Heart right ventricle (tissue), 16 donors: ENCODE measurements at regions not wholly inside any gene's neighbourhood (a gene's known extent, or its start where the extent isn't known, plus 50 kb on each side); places are given as distances from the start of the nearest gene placed in this dataset.
"Not testable (repeated sequence)": the region's sequence is repeated elsewhere in the genome, so short reads cannot be mapped to it uniquely, and the experiment has no call there.

Experiments
- ATAC-seq, 8 donors: fragments of 200-7000 bp; cut with Tn5 transposase; one replicate each; pipeline ENCODE4 v1.9.1; 2020; ENCODE audit warnings: mild to moderate bottlenecking in 8 of 8, moderate library complexity in 8 of 8, moderate number of reproducible peaks in 1 of 8
- DNase-seq, 2 donors: peaks; one replicate each; pipeline ENCODE4 v3.0.0-alpha.2; 2020
- H3K27ac ChIP-seq, 10 donors: fragments of 200-600 bp; sonication (generic) in 2 of 10; one replicate each; pipeline versions ENCODE4 v1.5.0 to v1.8.0; 2020 to 2022; ENCODE audit warnings: mild to moderate bottlenecking in 3 of 10
- H3K27me3 ChIP-seq, 7 donors: fragments of 200-600 bp; one replicate each; pipeline ENCODE4 v1.8.0; 2021 to 2022; ENCODE audit warnings: mild to moderate bottlenecking in 2 of 7
- H3K36me3 ChIP-seq, 9 donors: fragments of 200-600 bp; sonication (generic) in 1 of 9; one replicate each; pipeline versions ENCODE4 v1.5.0 to v1.8.0; 2020 to 2022; ENCODE audit warnings: mild to moderate bottlenecking in 2 of 9
- H3K4me1 ChIP-seq, 9 donors: fragments of 200-600 bp; sonication (generic) in 1 of 9; one replicate each; pipeline versions ENCODE4 v1.5.0 to v1.8.0; 2020 to 2022; ENCODE audit warnings: mild to moderate bottlenecking in 4 of 9
- H3K4me3 ChIP-seq, 10 donors: fragments of 200-600 bp; sonication (generic) in 2 of 10; one replicate each; pipeline versions ENCODE4 v1.5.0 to v1.8.0; 2020 to 2022; ENCODE audit warnings: mild to moderate bottlenecking in 7 of 10, moderate library complexity in 2 of 10
- H3K9me3 ChIP-seq, 11 donors: fragments of 200-600 bp in 10 of 11; sonication (generic) in 2 of 11; one replicate each; pipeline versions ENCODE4 v1.5.0 to v1.8.0; 2013 to 2022; ENCODE audit warnings: mild to moderate bottlenecking in 2 of 11, control low read depth in 1 of 11, moderate library complexity in 1 of 11
- CTCF ChIP-seq, 9 donors: fragments of 200-600 bp; sonication (generic) in 2 of 9; IDR thresholded peaks; one replicate each; pipeline versions ENCODE4 v1.5.0 to v1.8.0; 2021 to 2022; ENCODE audit warnings: antibody characterized with exemption in 9 of 9, mild to moderate bottlenecking in 5 of 9, moderate library complexity in 1 of 9
- WGBS, 2 donors: extraction: QIAGEN DNeasy Blood & Tissue Kit; methylation state at CpG; one replicate each; pipeline ENCODE4 v1.1.7; 2013; ENCODE audit warnings: inconsistent platforms in 1 of 2; 5-methylcytosine and 5-hydroxymethylcytosine counted together
- intact Hi-C, 10 donors: fragments of 100-400 bp; cut with DNase I; formaldehyde crosslinking; loops; one replicate each; pipeline versions ENCODE4 v1.11.1 to v1.14.2; 2022
- donor health status: Arrhythmogenic right ventricular cardiomyopathy.
- donor health status: ischemic (EF 13 %, LVEDD 7.1; RV severe dilation, severe dysfunction).
- donor health status: healthy with polysubstance abuse.
- donor health status: DM: no; HTN: yes; CAD: no.
- donor health status: DM: no; HTN: no; CAD: no.
- donor health status: ischemic (EF 25% LVEDD 6.9; RV normal size, moderate dysfunction).
- donor health status: ischemic (EF 25% LVEDD 5.7; RV mildly dilated, moderate dysfunction).
- donor health status: healthy.
- donor health status: DM: yes; HTN: yes; CAD: no.
- donor health status: Ischemic cardiomyopathy.
- donor health status: ischemic (EF 35%, LVEDD 5.7; RV mildly dilated, moderate dysfunction).
- donor health status: nonischemic (EF 11% LVEDD 7.7; RV severe dilation, severe dysfunction).
- donor health status: DM: yes; HTN: yes; CAD: no.
- donor health status: PGD.
- donor health status: ischemic (EF 29% LVEDD 5.4; RV normal size, mild dysfunction).
- donor health status: nonischemic (EF 23%, LVEDD 6.1; RV moderate dilation, normal function).

- no peaks in the 10 kb centered on the region for H3K9me3 ChIP-seq
- DNase-seq (no peak), ATAC-seq (no peak)
- H3K27me3 ChIP-seq: peaks cover 4 to 100% (median 86%) of the 10 kb centered on the region in 7 donors
- no peak overlapping the region for H3K4me3 ChIP-seq
- intact Hi-C loops: loop anchor here in 2 of 10 donors (10.0 kb wide), 1 partner anchor 213 kb away; no protein-coding TSS in a partner anchor
- peaks cover 0 to 4% (median 0%) of the 10 kb centered on the region in 9 donors for H3K4me1 ChIP-seq
- no peak for TF ChIP-seq CTCF (IDR thresholded peaks at IDR 0.05)
- WGBS, 2 donors: 37 to 52% methylated on average over 13 of the region's 13 CpGs
- H3K36me3 ChIP-seq: no peaks in the 10 kb centered on the region
- H3K27ac ChIP-seq: no peak overlapping the region
Measured at GRCh38 chr10:100661520-100661919, 83.9 kb upstream of the PAX2 start.

DNA sequence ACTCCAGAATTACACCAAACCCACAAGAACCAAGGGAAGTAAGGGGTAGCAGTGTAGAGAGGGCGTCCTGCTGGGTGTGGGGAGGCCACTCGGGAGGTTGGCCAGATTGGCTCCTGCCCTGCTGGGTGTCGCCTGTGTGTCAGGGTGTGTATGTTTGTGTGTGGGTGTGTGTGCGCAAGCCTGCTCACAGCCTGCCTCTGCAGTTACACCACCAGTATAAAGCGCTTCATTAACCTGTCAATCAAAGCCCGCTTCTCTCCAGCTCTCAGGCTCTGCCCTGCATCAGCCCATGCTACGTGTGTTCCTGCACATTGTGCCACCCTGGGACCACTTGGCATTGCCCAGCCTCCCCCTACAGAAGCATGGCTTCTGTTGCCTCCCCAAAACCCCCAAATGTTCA is 83.3 kb upstream of the PAX2 start:
- H3K36me3 ChIP-seq: no peaks in the 10 kb centered on the region
- DNase-seq (no peak), ATAC-seq (peak in 1 of 8 donors; percentile 57)
- no peak overlapping the region for H3K4me3 ChIP-seq
- H3K9me3 ChIP-seq: no peaks in the 10 kb centered on the region
- no peak for TF ChIP-seq CTCF (IDR thresholded peaks at IDR 0.05)
- H3K27me3 ChIP-seq: peaks cover 4 to 100% (median 86%) of the 10 kb centered on the region in 7 donors
- H3K27ac ChIP-seq: no peak overlapping the region
- peaks cover 0 to 4% (median 0%) of the 10 kb centered on the region in 9 donors for H3K4me1 ChIP-seq
- intact Hi-C loops: loop anchor here in 2 of 10 donors (10.0 kb wide), 1 partner anchor 213 kb away; no protein-coding TSS in a partner anchor
- WGBS, 2 donors: 55 to 69% methylated on average over 7 of the region's 7 CpGs

DNA sequence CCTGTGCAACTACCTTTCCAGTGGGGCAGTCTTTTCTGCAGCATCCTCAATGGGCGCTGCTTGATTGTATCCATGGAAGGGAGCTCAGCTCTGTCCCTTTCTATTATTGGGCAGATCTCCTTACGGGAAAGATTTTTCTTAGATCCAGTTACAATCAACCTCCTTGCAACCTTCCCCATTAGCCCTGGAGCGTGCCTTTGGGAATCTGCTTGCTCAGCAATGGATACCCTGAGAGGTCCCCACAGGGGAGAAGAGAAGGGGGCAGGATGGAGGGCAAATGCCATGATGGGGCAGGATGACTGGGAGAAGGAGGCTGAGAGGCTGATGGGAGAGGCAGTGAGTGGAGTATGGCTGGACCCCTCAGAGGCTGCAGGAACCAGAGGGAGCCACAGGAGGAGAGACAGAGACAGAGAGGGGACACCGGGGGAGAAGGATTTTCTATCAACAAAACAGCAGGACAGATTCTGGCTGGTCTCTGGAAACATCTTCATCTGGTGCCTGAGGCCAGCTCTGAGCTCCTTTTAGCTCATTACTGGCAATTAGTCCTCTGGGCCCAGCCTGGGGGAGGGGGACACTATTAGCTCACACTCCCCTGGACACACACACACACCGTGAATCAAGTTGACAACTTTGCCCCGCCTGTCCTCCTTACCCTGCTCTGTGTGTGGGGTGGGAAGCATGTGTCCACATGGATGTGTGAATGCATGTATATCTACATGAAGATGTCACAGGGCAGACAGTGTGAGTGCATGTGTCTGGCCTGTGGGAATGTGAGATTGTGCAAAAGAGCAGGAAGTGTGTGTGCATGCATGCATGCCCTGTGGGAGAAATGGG is 80.8 kb upstream of the PAX2 start:
- no peak for ATAC-seq
- intact Hi-C loops: loop anchor here in 3 of 10 donors (5.0 to 10.0 kb wide), 2 partner anchors 83 to 210 kb away; partner anchors contain the start of gene PAX2 (in 1 of the 3)
- Histone ChIP-seq H3K9me3 (no peaks in the 10 kb centered on the region), H3K27ac (no peak overlapping the region), H3K4me1 (peaks cover 0 to 2% (median 0%) of the 10 kb centered on the region in 9 donors), H3K27me3 (peaks cover 3 to 98% (median 85%) of the 10 kb centered on the region in 7 donors), H3K36me3 (no peaks in the 10 kb centered on the region), H3K4me3 (no peak overlapping the region)
- DNase-seq: no peak
- WGBS, 2 donors: 44 to 47% methylated on average over 6 of the region's 6 CpGs
- TF ChIP-seq CTCF (IDR thresholded peaks at IDR 0.05): no peak

DNA sequence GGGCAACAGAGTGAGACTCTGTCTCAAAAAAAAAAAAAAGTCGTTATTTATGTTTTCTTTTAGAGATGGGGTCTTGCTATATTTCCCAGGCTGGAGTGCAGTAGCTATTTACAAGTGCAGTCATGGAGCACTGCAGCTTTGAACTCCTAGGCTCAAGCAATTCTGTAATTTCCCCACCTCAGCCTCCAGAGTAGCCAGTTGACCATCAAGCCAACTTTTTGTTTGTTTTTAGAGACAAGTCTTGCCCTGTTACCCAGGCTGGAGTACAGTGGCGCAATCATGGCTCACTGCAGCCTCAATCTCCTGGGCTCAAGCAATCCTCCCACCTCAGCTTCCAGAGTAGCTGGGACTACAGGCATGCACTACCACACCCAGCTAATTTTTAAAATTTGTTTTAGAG is 78.7 kb upstream of the PAX2 start:
- not testable (repeated sequence) for H3K4me1 ChIP-seq, H3K4me3 ChIP-seq, H3K36me3 ChIP-seq, H3K9me3 ChIP-seq, H3K27ac ChIP-seq, ATAC-seq, DNase-seq
- 68 to 85% methylated on average over 2 of the region's 2 CpGs for WGBS, 2 donors
- intact Hi-C loops: loop anchor here in 3 of 10 donors (5.0 to 10.0 kb wide), 2 partner anchors 81 to 208 kb away; partner anchors contain the start of gene PAX2 (in 1 of the 3)
- H3K27me3 ChIP-seq: peaks cover 9 to 98% (median 83%) of the 10 kb centered on the region in 7 donors
